BLaER1 treated with 17β-estradiol and CSF1 and Interleukin-3, amounts not matched to agents 10 nM and 100 nM (cell line): ENCODE measurements at regions not wholly inside any gene's neighbourhood (a gene's known extent, or its start where the extent isn't known, plus 50 kb on each side); places are given as distances from the start of the nearest gene placed in this dataset.

Source experiments
- H3K27ac ChIP-seq, 11 experiments: shearing (Covaris generic); formaldehyde crosslinking; 2 replicates each; pipeline ENCODE4 v1.8.1; 2022
- H3K27me3 ChIP-seq, 11 experiments: shearing (Covaris generic); formaldehyde crosslinking; 2 replicates each; pipeline ENCODE4 v1.8.1; 2022
- H3K36me3 ChIP-seq, 11 experiments: shearing (Covaris generic); formaldehyde crosslinking; 2 replicates each; pipeline ENCODE4 v1.8.1; 2022
- H3K4me1 ChIP-seq, 10 experiments: shearing (Covaris generic); formaldehyde crosslinking; 2 replicates each; pipeline ENCODE4 v1.8.1; 2022
- H3K4me2 ChIP-seq, 11 experiments: shearing (Covaris generic); formaldehyde crosslinking; 2 replicates each; pipeline ENCODE4 v1.8.1; 2022
- H3K4me3 ChIP-seq, 10 experiments: shearing (Covaris generic); formaldehyde crosslinking; 2 replicates each; pipeline ENCODE4 v1.8.1; 2022
- H3K9ac ChIP-seq, 11 experiments: shearing (Covaris generic); formaldehyde crosslinking; 2 replicates each; pipeline ENCODE4 v1.8.1; 2022
- H3K9me3 ChIP-seq, 11 experiments: shearing (Covaris generic); formaldehyde crosslinking; replicated peaks in 1 of 11; 2 replicates each; pipeline ENCODE4 v1.8.1; 2022
- H4K20me1 ChIP-seq, 11 experiments: shearing (Covaris generic); formaldehyde crosslinking; 2 replicates each; pipeline ENCODE4 v1.8.1; 2022
- Cebpa-rat ChIP-seq, 11 experiments: shearing (Covaris generic); IDR thresholded peaks; 2 replicates each; pipeline ENCODE4 v1.8.1; 2022

DNA sequence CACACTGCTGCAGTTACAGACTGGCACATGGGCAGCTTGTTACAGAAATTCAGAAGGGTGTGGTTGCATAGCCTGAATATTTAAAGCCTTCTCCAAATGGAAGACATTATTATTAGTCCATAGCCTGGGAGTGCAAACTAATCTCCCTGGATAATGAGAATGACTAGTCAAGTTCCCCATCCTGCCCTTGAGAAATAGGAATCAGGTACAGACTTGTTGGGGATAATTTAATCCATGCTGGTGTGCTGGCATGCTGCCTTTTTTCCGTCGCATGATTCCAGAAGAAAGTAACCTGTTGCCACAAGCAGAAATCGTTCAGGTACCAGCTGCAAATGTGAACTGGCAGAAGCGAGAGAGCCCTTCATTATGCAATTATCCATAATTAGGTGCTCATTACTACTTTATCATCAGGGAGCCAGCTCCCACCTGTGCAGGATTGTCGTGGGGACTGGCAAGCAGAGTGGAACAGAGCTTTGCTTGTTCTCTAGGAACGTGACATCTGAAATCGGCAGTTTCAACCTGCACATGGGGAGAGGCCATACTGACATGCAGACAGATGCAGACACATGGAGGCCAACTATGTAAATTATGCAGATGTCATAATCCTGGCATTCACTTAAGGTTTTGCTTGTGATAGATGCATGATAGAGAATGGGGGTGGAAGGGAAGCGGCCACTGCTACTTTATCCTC is 419.4 kb downstream of the PMP22 start:
- Histone ChIP-seq H3K27me3 (no peaks in the 10 kb centered on the region), H3K9me3 (peaks cover 0 to 14% (median 8%) of the 10 kb centered on the region in 11 experiments; a peak in 10 of 22 replicates), H3K36me3 (no peaks in the 10 kb centered on the region), H3K4me1 (no peaks in the 10 kb centered on the region), H3K27ac (no peak overlapping the region), H4K20me1 (no peaks in the 10 kb centered on the region), H3K4me3 (no peak overlapping the region), H3K4me2 (no peak overlapping the region), H3K9ac (no peak overlapping the region)
- no peak for TF ChIP-seq Cebpa-rat (IDR thresholded peaks at IDR 0.05)

DNA sequence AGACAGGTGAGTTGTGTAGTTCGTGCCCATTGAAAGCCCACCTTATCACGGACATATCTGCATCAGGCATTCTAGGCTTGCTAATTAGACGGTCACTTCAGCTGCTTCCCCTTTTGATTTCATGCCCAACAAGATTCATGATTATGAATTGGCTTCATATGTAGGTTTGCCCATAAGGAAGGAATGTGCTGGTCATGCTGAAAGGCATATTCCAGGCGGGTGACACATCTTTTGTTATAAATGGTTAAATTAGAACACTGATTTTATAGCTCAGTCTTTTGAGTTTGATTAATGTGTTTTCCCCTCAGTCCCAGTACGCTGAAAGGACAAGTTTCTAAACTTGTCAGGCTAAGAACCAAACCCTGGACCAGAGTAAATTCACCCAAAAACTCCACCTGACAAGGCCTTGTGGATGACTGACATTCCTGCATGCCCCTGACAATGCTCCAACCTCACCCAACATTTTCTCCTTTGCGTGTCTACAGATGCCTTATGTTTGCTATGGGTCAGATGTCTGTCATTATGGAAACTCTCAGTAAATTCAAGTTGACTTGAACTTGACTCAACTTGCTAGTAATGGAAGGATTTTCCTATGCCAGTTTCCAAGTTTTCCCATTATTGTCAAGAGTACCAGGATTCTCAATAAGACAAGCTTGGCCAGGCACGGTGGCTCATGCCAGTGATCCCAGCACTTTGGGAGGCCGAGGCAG is 421.9 kb downstream of the PMP22 start:
- peaks cover 0 to 18% (median 0%) of the 10 kb centered on the region in 11 experiments; a peak in 3 of 22 replicates for H3K9me3 ChIP-seq
- no peak overlapping the region for H3K4me2 ChIP-seq
- H3K27ac ChIP-seq, result no peak overlapping the region
- H4K20me1 ChIP-seq, result no peaks in the 10 kb centered on the region
- TF ChIP-seq Cebpa-rat (IDR thresholded peaks at IDR 0.05), result no peak
- H3K36me3 ChIP-seq, result no peaks in the 10 kb centered on the region
- peaks cover 0 to 17% (median 0%) of the 10 kb centered on the region in 10 experiments; a peak in 4 of 20 replicates for H3K4me1 ChIP-seq
- H3K27me3 ChIP-seq, result no peaks in the 10 kb centered on the region
- H3K4me3 ChIP-seq, result no peak overlapping the region
- no peak overlapping the region for H3K9ac ChIP-seq

DNA sequence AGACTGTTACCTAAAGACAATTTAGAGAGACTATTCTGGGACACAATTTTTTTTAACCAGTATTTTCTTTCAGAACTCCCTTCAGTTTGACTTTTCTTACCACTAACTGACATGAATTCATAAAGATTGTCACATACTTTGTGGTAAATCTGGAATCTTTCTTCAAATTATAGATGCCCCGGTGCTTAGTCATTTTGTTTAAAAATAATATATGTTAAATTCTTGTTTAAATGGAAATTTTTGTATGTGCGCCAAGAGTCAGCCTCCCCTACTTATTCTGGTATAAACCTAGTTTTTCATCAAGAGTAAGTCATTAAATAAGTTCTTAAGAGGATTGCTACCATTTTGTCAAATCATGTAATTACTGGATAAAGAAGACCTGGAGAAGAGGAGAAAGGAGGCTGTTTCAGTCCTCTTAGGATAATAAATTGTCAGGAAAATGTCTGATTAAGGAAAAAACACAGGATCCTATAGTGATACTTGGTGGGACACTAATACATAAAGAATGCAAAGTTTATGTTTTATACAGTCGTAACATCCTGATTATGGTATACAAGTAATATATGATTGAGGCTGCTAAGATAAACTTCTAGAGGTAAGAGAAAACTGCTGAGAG is 424.4 kb downstream of the PMP22 start:
- Histone ChIP-seq H3K9ac (no peak overlapping the region), H3K36me3 (no peaks in the 10 kb centered on the region), H3K4me2 (no peak overlapping the region), H3K27ac (no peak overlapping the region), H3K4me1 (peaks cover 0 to 17% (median 0%) of the 10 kb centered on the region in 10 experiments; a peak in 4 of 20 replicates), H3K4me3 (no peak overlapping the region), H4K20me1 (no peaks in the 10 kb centered on the region), H3K27me3 (no peaks in the 10 kb centered on the region), H3K9me3 (peaks cover 0 to 18% (median under 1%) of the 10 kb centered on the region in 11 experiments; a peak in 9 of 22 replicates)
- no peak for TF ChIP-seq Cebpa-rat (IDR thresholded peaks at IDR 0.05)

DNA sequence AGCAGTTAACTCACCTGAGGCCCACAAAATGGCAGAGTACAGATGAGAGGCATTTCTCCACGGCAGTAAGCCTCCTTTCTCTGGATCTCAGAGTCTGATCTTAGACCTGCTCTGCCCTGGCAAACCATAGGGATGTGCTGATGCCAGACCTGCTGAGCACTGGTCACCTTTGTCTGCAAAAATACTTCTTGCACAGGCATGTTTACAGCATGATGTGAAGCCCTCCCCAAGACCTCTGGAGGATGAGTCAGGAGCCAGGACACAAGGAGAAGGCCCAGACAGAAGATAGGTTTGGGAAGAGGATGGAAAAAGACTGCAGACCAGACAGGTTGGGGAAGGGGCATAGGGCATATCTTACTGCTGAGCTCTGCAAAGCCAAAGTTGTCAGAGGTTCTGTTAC is 426.6 kb downstream of the PMP22 start:
- Histone ChIP-seq H4K20me1 (no peaks in the 10 kb centered on the region), H3K9me3 (peaks cover 15 to 39% (median 18%) of the 10 kb centered on the region in 11 experiments; a peak in 21 of 22 replicates), H3K9ac (no peak overlapping the region), H3K36me3 (no peaks in the 10 kb centered on the region), H3K4me1 (peaks cover 2 to 18% (median 4%) of the 10 kb centered on the region in 10 experiments), H3K27me3 (no peaks in the 10 kb centered on the region), H3K27ac (no peak overlapping the region; a peak in 1 of 22 replicates), H3K4me2 (peak overlapping the region in 2 of 11 experiments; percentile 20 to 47; a peak in 4 of 22 replicates), H3K4me3 (no peak overlapping the region)
- no peak for TF ChIP-seq Cebpa-rat (IDR thresholded peaks at IDR 0.05)

DNA sequence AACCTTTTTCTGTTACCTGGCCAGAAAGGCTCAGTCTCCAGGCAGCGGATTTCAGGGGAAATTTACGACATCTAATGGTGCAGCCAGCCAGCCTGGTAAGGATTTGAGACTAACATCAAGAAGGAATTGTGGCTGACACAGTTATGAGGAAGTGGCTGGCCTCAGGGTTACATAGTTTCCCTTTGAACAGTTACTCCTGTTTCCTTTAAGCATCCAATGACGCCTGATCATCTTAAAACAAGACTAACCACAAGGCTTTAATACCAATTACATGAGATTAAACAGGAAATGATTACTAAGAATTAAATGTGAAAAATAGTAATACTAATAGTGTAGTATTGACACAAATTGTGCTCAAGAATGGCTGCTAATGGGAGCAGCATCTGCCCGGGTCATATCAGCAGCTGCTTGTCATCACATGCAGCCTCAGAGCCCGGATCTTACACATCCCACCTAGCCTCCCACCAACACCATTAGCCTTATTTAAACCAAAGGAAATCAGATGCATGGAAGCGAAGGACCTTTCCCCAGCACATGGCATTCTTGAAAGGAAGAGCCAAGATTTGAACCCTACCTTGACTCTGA is 431.8 kb downstream of the PMP22 start:
- Histone ChIP-seq H3K27ac (no peak overlapping the region), H3K9ac (no peak overlapping the region), H3K9me3 (peaks cover 12 to 30% (median 17%) of the 10 kb centered on the region in 11 experiments; a peak in 21 of 22 replicates), H3K27me3 (no peaks in the 10 kb centered on the region), H3K4me1 (peaks cover 10 to 14% (median 12%) of the 10 kb centered on the region in 10 experiments), H3K4me2 (peak overlapping the region; percentile 24 to 60 (median 39)), H4K20me1 (no peaks in the 10 kb centered on the region), H3K4me3 (no peak overlapping the region), H3K36me3 (no peaks in the 10 kb centered on the region)
- TF ChIP-seq Cebpa-rat (IDR thresholded peaks at IDR 0.05), result no peak

DNA sequence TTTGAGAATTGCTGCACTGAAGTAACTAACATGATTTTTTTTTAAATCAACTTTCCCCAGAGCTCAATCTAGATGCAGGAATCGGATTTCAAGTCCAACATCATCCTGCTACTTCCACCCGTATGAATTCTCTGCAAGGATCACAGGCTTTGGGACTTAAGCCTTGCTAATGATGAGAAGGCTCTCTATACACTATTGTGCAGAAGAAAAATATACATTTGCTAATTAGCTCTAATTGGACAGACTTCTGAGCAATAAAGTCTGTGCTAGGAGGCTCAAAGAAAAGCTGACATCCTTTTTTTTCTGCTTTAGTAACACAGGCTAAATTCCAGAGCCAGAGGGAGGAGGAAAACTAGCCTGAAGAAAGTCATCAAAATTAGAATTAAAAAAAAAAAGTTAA is 433.6 kb downstream of the PMP22 start:
- H3K4me1 ChIP-seq, result peaks cover 10 to 14% (median 12%) of the 10 kb centered on the region in 10 experiments
- no peaks in the 10 kb centered on the region for H3K27me3 ChIP-seq
- H3K4me2 ChIP-seq, result no peak overlapping the region
- TF ChIP-seq Cebpa-rat (IDR thresholded peaks at IDR 0.05), result no peak
- no peaks in the 10 kb centered on the region for H3K36me3 ChIP-seq
- no peaks in the 10 kb centered on the region for H4K20me1 ChIP-seq
- H3K4me3 ChIP-seq, result no peak overlapping the region
- peaks cover 12 to 28% (median 17%) of the 10 kb centered on the region in 11 experiments; a peak in 21 of 22 replicates for H3K9me3 ChIP-seq
- H3K27ac ChIP-seq, result no peak overlapping the region
- H3K9ac ChIP-seq, result no peak overlapping the region

DNA sequence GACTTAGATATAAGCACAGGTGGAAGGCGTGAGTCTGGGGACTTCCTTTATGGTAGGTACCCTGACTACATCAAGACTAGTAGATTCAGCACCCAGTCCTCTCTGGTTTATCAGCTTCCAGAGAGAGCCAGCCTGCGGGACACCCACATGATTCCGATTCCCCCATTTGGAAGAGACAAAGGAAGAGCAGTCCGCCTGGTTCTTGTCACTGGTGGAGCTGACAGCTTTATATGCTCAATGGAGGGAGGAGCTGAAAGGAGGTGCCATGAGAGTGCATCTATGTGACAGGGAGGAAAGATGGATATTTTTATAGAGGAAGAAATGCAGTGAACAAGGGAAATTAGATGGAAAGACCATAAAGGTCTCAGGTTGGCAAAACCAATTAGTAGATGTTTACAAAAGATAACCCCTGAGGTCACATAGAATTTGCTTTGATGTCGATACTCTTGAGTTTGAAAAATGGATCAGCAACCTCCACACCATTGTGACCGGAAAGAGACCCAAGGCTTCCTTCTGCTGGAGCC is 437.7 kb downstream of the PMP22 start:
- H3K9me3 ChIP-seq, result peaks cover 0 to 17% (median 12%) of the 10 kb centered on the region in 11 experiments; a peak in 13 of 22 replicates
- H3K4me3 ChIP-seq, result no peak overlapping the region
- H3K4me1 ChIP-seq, result no peaks in the 10 kb centered on the region
- no peak overlapping the region for H3K9ac ChIP-seq
- H4K20me1 ChIP-seq, result no peaks in the 10 kb centered on the region
- TF ChIP-seq Cebpa-rat (IDR thresholded peaks at IDR 0.05), result no peak
- H3K36me3 ChIP-seq, result no peaks in the 10 kb centered on the region
- H3K4me2 ChIP-seq, result no peak overlapping the region
- no peak overlapping the region for H3K27ac ChIP-seq
- H3K27me3 ChIP-seq, result no peaks in the 10 kb centered on the region

DNA sequence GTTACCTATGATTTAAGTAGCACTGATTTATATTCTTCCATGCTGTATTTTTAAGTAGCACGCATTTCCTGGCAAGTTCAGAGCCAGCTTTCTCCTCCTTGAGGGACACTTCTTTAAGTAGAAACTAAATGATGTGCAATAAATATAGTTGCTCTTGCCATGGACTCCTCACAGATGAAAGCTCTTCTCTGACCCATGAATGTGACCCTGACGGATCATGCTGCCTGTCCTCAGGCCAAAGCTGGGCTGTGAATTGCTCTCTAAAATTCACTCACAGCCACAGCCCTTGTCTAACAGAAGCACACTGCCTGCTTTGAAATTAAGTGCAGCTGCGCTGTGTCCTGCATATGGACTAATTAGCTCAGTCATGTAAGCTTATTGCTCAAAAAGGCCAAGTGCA is 438.8 kb downstream of the PMP22 start:
- Histone ChIP-seq H3K4me3 (no peak overlapping the region), H3K4me1 (no peaks in the 10 kb centered on the region), H3K4me2 (no peak overlapping the region), H3K9ac (no peak overlapping the region), H4K20me1 (no peaks in the 10 kb centered on the region), H3K27me3 (no peaks in the 10 kb centered on the region), H3K9me3 (peaks cover 0 to 17% (median 12%) of the 10 kb centered on the region in 11 experiments; a peak in 13 of 22 replicates), H3K36me3 (no peaks in the 10 kb centered on the region), H3K27ac (no peak overlapping the region)
- TF ChIP-seq Cebpa-rat (IDR thresholded peaks at IDR 0.05), result no peak

DNA sequence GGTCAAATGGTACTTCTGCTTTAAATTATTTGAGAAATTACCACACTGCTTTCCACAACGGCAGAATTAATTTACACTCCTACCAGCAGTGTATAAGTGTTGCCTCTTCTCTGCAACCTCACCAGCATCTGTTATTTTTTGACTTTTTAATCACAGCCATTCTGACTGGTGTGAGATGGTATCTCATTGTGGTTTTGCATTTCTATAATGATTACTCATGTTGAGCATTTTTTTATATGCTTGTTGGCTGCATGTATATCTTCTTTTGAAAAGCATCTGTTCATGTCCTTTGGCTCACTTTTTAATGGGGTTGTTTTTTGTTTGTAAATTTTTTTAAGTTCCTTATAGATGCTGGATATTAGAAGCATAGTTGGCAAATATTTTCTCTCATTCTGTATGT is 446.7 kb downstream of the PMP22 start:
- Histone ChIP-seq H4K20me1 (no peaks in the 10 kb centered on the region), H3K4me3 (no peak overlapping the region), H3K27ac (no peak overlapping the region), H3K9ac (no peak overlapping the region), H3K9me3 (peaks cover 0 to 8% (median 0%) of the 10 kb centered on the region in 11 experiments; a peak in 4 of 22 replicates), H3K27me3 (no peaks in the 10 kb centered on the region), H3K4me1 (no peaks in the 10 kb centered on the region), H3K4me2 (no peak overlapping the region), H3K36me3 (no peaks in the 10 kb centered on the region)
- TF ChIP-seq Cebpa-rat (IDR thresholded peaks at IDR 0.05), result no peak
